Left colon (tissue), 2 donors: ENCODE measurements at regions not wholly inside any gene's neighbourhood (a gene's known extent, or its start where the extent isn't known, plus 50 kb on each side); places are given as distances from the start of the nearest gene placed in this dataset.

Experiments used
- ATAC-seq: fragments of 200-7000 bp; cut with Tn5 transposase; one replicate; pipeline ENCODE4 v1.9.1; 2020; ENCODE audit warnings: mild to moderate bottlenecking, moderate library complexity
- DNase-seq, 2 donors: peaks; one replicate each; pipeline ENCODE4 v3.0.0-alpha.2; 2020
- intact Hi-C, 2 donors: fragments of 100-400 bp; cut with DNase I in 1 of 2; cut with micrococcal nuclease in 1 of 2; formaldehyde crosslinking; loops; one replicate each; pipeline versions ENCODE4 v1.11.2 to v1.14.0; 2022; cut with DNase I, micrococcal nuclease
- donor health status: DM: no; HTN: no; CAD: no.
- donor health status: DM: yes; HTN: yes; CAD: no.

DNA sequence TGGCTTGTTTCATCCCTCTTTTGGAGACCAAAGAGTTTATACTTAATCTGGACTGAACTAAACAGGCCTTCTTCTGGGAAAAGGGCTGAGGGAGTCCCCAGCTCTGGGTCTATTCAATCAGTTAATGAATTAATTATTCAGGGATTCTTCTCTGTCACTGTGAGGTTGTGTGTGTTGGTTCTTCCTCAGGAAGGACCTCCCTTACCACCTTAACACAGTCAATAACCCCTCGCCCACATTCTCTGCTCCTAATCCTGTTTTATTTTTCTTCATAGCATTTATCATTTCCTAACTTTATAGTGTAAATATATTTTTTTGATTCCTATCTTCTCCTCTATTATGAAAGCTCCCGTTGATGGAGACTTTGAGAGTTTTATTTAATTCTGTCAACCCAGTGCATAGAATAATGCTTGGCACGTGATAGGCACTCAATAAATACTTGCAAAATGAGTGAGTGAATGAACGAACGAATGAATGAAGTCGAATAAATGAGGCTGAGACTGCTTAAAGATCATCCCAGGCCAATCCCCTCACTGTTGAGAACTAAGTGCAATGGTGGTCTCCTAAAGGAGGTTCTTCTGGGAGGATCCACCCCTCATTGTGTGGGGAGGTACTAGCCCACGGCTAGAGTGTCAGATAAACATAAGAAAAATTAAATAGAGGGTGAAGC, 179.6 kb upstream of the JARID2 start:
- DNase-seq (no peak), ATAC-seq (no peak)
- intact Hi-C loops, result no loop called here

- ATAC-seq (no peak), DNase-seq (no peak)
- intact Hi-C loops, result no loop called here
Observed at GRCh38 chr6:15073344-15073789, 172.5 kb upstream of the JARID2 start.

GRCh38 chr6:15073883-15074465, 171.9 kb upstream of the JARID2 start:
- intact Hi-C loops, result no loop called here

DNA sequence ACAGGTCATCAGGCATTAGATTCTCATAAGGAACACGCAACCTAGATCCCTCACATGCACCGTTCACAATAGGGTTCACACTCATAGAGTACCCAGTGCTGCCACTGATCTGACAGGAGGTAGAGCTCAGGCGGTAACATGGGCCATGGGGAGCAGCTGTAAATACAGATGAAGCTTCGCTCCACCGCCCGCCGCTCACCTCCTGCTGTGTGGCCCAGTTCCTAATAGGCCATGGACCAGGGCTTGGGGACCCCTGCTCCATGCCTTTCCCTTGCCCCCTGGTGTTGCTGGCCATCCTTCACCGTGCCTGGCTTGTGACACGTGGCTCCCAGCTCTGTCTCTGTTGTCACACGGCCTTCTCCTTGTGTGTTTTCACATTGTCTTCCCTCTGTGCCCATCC, 171.1 kb upstream of the JARID2 start:
- intact Hi-C loops, result no loop called here
- ATAC-seq, result no peak

More at GRCh38 chr6:15073883-15074465, 171.9 kb upstream of the JARID2 start:
- ATAC-seq, result no peak
- no peak for DNase-seq

DNA sequence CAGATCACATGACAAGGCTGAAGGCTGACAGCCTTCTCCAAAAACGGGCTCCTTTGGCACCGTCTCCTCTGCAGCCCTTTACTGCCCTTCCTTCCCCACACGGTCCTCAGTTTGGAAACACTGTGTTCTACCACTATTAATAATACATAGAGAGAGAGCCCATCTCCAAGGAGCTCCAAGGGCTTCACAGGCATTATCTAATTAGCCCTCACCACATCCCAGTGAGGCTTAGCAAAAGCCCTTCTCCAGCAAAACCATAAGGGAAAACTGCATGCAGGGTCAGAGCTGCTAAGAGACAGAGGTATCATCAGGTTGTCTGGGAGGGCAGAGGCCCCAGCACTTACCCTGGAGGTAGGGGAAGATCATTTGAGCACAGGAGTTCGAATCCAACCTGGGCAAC, 169.3 kb upstream of the JARID2 start:
- DNase-seq (no peak), ATAC-seq (no peak)
- intact Hi-C loops, result no loop called here

More for the DNA sequence above, 171.1 kb upstream of the JARID2 start:
- no peak for DNase-seq

- DNase-seq, result no peak
- no peak for ATAC-seq
- intact Hi-C loops, result no loop called here
Observed at GRCh38 chr6:15077006-15077405, 168.9 kb upstream of the JARID2 start.

- DNase-seq (no peak), ATAC-seq (no peak)
- intact Hi-C loops, result no loop called here
Observed at GRCh38 chr6:15077961-15078360, 167.9 kb upstream of the JARID2 start.

- intact Hi-C loops, result no loop called here
- no peak for DNase-seq
- ATAC-seq, result no peak
Observed at GRCh38 chr6:15079288-15079817, 166.5 kb upstream of the JARID2 start.

DNA sequence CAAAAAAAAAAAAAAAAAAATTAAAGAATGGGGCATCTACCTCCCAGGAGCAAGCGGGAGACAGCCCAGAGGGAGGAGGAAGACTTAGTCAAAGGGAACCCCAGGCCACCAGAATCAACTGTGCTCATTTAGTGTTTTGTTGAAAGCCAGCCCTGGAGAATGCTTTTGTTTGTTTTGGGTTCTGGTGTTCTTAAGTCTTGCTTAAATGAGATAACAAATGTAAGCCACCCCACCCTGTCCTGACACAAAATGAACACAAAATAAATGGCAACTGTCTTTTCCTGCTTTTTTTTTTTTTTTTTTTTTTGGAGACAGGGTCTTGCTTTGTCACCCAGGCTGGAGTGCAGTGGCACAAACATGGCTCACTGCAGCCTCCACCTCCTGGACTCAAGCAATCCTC, 165.0 kb upstream of the JARID2 start:
- intact Hi-C loops, result no loop called here
- ATAC-seq (no peak), DNase-seq (no peak)

GRCh38 chr6:15081447-15081846, 164.4 kb upstream of the JARID2 start:
- intact Hi-C loops, result no loop called here
- ATAC-seq (no peak), DNase-seq (no peak)

DNA sequence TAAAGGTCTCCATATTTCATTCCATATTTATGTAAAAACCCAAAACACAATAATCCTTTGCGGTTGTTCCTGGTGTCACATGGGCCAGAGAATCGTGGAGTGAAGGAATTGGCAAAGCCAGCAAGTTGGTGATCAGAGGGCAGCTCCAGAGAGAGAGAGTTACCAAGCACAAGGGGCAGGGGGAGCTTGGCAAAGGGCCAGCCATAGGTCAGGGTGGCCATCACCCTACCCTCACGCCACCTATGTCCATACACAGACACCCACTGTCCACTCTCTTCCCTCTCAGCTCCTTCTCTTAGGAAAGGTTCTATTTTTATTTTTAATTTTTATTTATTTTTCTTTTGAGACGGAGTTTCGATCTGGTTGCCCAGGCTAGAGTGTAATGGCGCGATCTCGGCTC, 163.2 kb upstream of the JARID2 start:
- intact Hi-C loops, result no loop called here
- DNase-seq (no peak), ATAC-seq (no peak)

DNA sequence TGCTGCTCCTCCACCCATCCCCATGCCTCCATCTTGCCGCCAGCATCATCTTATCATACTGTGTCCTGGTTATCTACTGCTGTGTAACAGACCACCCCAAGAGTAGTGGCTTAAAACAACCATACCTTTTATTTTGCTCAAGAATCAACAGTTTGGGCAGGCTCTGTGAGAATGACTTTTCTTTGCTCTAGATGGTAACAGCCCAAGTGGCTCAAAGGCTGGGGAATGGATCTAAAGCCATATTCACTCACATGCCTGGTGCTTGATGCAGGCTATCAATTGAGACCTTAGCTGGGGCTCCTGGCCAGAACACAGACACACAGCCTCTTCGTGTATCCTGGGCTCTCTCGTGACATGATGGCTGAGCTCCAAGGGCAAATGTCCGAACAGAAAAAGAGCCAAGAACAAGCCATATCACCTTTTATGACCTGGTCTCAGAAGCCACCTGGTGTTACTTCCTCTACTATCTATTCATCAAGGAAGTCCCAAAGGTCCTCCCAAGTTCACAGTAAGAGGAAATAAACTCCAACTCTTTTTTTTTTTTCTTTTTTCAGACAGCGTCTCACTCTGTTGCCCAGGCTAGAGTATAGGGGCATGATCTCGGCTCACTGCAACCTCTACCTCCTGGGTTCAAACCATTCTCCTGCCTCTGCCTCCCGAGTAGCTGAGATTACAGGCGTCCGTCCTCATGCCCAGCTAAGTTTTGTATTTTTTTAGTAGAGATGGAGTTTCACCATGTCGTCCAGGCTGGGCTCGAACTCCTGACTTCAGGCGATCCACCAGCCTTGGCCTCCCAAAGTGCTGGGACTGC, 159.3 kb upstream of the JARID2 start:
- peak; percentile 97 for ATAC-seq
- DNase-seq, result peak; percentile 29 to 38
- intact Hi-C loops, result no loop called here

DNA sequence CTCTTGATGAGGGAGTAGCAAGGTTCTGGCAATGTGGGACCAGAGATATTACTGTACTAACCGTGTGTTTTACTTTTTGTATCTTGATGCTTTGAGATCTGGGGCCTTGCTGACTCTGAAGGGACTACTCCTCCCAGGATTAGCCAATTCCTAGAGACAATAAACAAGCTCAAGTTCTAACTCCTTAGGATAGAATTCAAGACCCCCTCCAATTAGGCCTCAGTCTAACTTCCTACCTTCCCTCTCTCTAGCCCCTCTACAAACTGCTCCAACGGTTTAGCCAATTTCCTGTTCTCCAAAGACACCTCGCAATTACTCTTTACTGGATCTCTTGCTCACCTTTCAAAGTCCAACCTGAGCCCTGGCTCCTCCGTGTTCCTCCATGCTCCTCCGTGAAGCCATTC, 158.7 kb upstream of the JARID2 start:
- DNase-seq, result no peak
- intact Hi-C loops, result no loop called here
- ATAC-seq, result peak; percentile 14

- intact Hi-C loops, result no loop called here
- no peak for DNase-seq
- no peak for ATAC-seq
Observed at GRCh38 chr6:15088904-15089568, 156.8 kb upstream of the JARID2 start.

- ATAC-seq, result no peak
- DNase-seq, result no peak
- intact Hi-C loops, result no loop called here
Observed at GRCh38 chr6:15089569-15090144, 156.2 kb upstream of the JARID2 start.

GRCh38 chr6:15090145-15090579, 155.7 kb upstream of the JARID2 start:
- DNase-seq, result no peak
- intact Hi-C loops, result no loop called here
- ATAC-seq, result no peak

DNA sequence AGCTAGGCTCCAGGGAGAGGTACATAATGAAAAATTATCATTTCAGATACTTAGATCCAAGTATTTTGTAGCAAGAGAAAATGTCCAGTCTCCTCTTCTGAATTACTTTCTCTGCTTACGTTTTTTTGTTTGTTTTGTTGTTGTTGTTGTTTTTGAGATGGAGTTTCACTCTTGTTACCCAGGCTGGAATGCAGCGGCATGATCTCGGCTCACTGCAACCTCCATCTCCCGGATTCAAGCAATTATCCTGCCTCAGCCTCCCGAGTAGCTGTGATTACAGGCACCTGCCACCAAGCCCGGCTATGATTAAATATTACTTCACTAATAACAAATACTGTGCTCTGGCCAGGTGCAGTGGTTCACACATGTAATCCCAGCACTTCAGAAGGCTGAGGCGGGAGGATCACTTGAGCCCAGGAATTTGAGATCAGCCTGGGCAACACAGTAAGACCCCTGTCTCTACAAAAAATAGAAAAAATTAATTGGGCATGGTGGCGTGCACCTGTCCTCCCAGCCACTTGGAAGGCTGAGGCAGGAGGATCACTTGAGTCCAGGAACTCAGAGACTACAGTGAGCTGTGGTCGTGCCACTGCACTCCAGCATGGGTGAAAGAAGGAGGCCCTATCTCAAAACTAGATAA, 155.0 kb upstream of the JARID2 start:
- ATAC-seq (no peak), DNase-seq (no peak)
- intact Hi-C loops, result no loop called here
